ENCODE measurements at regions not wholly inside any gene's neighbourhood (a gene's known extent, or its start where the extent isn't known, plus 50 kb on each side); places are given as distances from the start of the nearest gene placed in this dataset.

DNA sequence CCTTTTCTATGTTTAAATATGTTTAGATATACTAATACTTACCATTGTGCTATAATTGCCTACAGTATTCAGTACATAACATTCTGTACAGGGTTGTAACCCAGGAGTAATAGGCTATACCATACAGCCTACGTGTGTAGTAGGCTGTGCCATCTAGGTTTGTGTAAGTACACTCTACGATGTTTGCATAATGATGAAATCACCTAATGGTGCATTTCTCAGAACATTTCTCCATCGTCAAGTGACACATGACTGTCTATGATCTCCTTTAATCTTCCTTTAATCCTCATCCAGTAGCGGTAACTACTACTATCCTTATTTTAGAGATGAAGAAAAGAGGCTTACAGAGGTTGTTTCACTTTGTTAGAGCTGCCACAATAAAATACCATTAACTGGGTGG, 369.2 kb downstream of the PLK2 start:
- no peak for DNase-seq

DNA sequence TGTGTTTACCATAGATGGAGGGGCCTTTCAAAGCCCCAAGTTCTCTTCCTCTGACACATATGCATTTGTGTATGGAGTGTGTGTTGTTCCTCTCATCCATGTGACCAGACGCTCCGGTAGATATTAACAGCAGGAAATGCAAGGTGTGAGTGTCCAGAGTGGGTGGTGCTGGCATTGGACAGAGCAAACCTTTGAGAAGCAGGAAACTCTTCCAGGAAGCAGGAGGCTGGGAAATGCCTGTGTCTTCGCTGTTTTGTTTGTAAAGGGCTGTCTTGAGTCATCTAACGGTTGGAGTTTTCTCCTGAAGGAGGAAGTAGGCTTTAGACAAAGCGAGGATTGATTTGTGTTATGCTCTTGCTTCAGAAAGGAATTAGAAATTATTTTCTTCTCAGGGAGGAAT, 370.9 kb downstream of the PLK2 start:
- DNase-seq: no peak

DNA sequence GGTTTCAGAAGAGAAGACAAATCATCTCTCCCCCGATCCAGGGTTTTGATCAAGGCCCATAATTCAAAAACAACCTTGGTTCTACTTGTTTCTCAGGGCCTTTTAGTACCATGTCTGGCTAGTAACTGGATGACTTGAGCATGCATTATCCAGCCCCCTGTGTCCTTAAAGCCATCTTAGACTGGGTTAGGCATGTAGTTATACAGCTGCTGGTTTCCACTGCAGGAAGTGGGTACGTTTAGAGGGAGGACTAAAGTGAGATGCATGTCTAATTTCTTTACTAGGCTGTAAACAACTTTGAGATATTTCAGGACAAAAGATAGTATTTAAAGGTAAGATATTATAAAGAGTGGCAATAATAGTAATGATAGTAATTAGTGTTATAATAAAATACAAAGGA, 372.0 kb downstream of the PLK2 start:
- DNase-seq: no peak

- DNase-seq: no peak
Observed at GRCh38 chr5:58087123-58087522, 372.8 kb downstream of the PLK2 start.

DNA sequence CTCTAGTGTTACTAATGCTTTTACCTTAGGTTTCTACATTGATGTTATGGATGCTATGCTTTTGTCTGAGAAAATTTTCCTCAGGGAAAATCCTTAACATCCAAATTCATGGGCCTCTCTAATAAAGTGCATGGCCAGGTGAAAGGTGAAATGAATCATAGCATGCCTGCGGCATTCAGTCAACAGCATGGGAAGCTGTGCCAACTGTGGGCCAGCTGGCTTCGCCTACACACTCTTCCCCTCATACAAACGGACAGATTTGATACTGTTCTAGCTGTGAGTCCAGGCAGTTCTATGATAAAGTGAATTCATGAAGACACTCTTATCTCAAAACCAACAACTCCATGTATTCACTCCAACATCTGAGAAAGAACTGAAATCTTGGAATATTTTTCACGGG, 374.1 kb downstream of the PLK2 start:
- DNase-seq: no peak

GRCh38 chr5:58081435-58081834, 378.5 kb downstream of the PLK2 start:
- DNase-seq: no peak

GRCh38 chr5:58080573-58080972, 379.3 kb downstream of the PLK2 start:
- DNase-seq: no peak

GRCh38 chr5:58077966-58078365, 381.9 kb downstream of the PLK2 start:
- DNase-seq: no peak

DNA sequence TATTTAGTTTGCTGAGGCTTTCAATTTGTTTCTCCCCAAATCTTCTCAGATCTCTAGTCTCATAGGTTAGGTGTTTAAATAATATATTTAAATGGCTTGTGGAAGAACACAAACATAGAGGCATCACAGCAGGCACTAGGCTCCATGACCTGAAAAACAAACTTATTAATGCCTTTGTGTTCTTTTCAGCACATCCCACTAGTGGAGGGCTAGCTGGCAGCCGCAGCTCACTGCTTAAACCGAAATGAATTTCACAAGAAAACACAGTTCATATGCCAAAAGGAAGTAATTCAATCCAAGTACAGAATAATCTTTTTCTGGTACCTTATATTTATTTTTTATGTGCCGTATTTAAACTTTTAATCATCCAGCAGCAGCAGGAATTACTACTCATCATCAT, 382.5 kb downstream of the PLK2 start:
- no peak for DNase-seq

GRCh38 chr5:58076483-58077257, 383.2 kb downstream of the PLK2 start:
- DNase-seq: no peak

GRCh38 chr5:58075907-58076306, 384.0 kb downstream of the PLK2 start:
- no peak for DNase-seq

- DNase-seq: no peak
Observed at GRCh38 chr5:58074717-58075116, 385.2 kb downstream of the PLK2 start.

DNA sequence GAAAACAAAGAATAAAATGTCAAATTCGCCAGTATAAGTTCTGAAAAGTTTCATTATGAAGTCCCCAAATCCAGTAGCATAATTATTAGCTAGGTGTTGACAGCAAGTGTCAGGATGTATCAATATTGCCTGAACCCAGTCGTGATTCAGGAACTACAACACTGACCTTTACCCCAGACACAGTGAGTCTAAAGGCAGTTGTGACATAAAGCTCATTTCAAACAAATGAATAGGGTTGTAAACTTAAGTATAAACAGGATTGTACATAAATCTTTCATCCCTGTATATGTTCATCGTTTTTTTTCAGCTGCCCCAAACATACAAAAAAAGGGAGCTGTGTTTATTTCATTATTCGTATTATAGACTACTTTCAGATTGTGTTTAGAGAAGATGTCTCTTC, 385.7 kb downstream of the PLK2 start:
- DNase-seq: no peak

GRCh38 chr5:58073243-58073642, 386.6 kb downstream of the PLK2 start:
- DNase-seq: no peak

DNA sequence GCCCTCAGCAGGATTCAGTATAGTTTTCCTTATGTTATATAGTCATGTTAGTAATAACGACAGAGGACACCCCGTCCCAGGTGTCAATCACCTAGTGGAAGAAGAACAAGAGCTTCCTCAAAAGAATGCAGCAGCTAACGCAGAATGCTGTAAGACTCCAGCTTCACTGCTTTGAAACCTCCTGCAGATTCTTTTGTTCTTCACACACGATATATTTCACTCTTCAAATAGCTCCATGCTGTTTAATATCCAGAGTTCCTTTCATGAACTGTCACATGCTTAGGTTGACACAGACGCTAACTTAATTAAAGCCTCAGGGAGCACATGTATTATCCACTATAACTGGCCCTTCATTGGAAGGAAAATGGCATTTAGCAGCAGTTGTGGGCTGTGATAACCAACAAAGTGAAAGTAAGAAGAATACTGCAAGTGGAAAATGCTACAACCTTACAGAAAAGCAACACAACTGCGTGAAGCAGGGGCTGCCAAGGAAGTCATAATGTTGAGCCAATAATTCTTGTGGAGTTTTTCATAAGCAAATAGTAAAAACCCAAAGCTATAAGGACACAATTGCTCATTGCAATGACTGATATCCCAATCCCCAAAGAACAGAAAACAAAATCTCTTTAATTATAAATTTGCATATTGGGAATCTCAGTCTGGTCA, 387.5 kb downstream of the PLK2 start:
- DNase-seq: no peak

- DNase-seq: no peak
Observed at GRCh38 chr5:58071566-58071965, 388.3 kb downstream of the PLK2 start.

DNA sequence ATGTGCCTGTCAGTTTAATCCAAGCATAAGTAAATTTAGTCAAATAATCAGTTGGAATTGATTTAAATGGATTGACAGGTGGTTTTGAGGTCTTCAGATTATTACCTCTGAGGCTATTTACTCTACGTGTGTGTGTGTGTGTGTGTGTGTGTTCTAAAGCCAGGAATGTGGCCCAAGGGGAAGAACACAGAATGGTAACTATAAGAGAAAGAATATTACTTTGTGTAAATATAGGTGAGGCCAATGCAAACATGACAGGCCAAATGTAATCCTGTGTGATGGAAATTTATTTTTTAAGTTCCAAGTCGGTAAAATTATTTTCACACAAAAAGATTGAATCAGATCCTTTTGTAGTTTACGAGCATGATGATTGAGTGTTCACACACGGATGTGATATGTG, 390.0 kb downstream of the PLK2 start:
- no peak for DNase-seq

- no peak for DNase-seq
Observed at GRCh38 chr5:58069016-58069705, 390.7 kb downstream of the PLK2 start.

GRCh38 chr5:58066557-58066956, 393.3 kb downstream of the PLK2 start:
- DNase-seq: no peak

GRCh38 chr5:58066076-58066475, 393.8 kb downstream of the PLK2 start:
- DNase-seq: no peak

GRCh38 chr5:58064801-58065200, 395.1 kb downstream of the PLK2 start:
- DNase-seq: no peak

DNA sequence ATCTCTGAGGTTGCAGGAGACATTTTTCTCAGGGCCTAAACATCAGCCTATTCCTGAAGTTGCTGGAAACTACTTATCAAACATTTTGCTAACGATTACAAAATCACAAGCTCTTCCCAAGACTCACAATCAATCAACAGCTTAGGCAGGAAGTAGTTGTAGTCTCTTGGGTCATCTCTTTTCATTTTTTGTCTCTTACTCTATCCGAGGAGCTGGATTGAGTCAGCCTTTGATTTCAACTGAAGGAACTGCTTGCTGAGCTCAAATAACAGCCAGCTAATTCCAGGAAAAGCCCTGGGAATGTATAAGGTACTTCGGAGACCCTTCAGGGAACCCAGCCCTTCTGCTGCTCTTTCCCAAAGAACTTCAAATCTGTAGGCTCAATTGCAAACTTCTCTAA, 398.9 kb downstream of the PLK2 start:
- DNase-seq: no peak

DNA sequence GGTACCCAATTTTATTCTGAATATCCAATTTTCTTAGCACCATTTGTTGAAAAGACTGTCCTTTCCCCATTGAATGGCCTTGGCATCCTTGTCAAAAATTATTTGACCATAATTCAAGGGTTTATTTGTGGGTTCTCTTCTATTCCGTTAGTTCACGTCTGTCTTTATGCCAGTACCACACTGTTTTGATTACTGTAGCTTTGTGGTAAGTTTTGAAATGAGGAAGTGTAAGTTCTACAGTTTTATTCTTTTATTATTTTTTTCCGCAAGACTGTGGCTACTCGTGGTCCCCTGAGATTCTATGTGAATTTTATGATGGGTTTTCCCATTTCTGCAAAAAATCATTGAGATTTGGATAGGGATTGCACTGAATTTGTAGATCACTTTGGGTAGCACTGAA, 402.6 kb downstream of the PLK2 start:
- DNase-seq: no peak

DNA sequence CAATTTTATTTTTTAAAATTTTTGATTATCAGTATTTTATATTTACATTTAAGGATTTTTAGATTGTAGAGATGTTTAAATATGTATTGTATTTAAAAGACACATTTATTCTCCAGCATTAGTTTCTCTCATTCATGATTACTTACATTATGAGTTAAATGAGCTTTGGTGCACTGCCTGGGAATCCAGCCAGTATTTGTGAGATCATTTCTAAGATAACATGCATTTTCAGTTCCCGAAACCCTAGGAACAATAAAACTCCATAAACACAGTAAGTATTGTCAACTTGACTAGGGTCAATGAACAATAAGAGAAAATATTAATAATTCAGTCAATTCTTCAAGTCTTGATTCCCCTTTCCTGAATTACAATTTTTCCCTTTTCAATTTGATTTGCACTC, 403.3 kb downstream of the PLK2 start:
- no peak for DNase-seq

All from CD4-positive, alpha-beta T cell treated with Interleukin-6 for 4 hours (primary cell).